Caki2 (cell line): ENCODE measurements at regions not wholly inside any gene's neighbourhood (a gene's known extent, or its start where the extent isn't known, plus 50 kb on each side); places are given as distances from the start of the nearest gene placed in this dataset.

Experiments
- DNase-seq: peaks from one replicate; pipeline ENCODE4 v3.0.0-alpha.2; 2015; ENCODE audit warnings: low read depth
- in situ Hi-C: cut with HindIII; loops from 2 replicates; pipeline ENCODE4 v1.10.0; 2016; ENCODE audit warnings: low sequenced_read_pairs, low pct_unique_long_range_greater_than_20kb, mixed read lengths

GRCh38 chr14:103247169-103247606 is 86.8 kb upstream of the EIF5 start:
- in situ Hi-C loops, result no loop called here

GRCh38 chr14:103250181-103250580 is 83.9 kb upstream of the EIF5 start:
- DNase-seq, result no peak
- in situ Hi-C loops, result no loop called here

More at GRCh38 chr14:103247169-103247606, 86.8 kb upstream of the EIF5 start:
- no peak for DNase-seq

GRCh38 chr14:103250874-103251273 is 83.2 kb upstream of the EIF5 start:
- in situ Hi-C loops, result no loop called here
- no peak for DNase-seq

- in situ Hi-C loops, result no loop called here
- no peak for DNase-seq
These were observed 78.5 kb upstream of the EIF5 start for GRCh38 chr14:103255555-103255954.

- in situ Hi-C loops, result no loop called here
- DNase-seq, result no peak
These were observed 77.6 kb upstream of the EIF5 start for GRCh38 chr14:103256406-103256805.

- peak; percentile 32 for DNase-seq
- in situ Hi-C loops, result no loop called here
These were observed 76.7 kb upstream of the EIF5 start for GRCh38 chr14:103257211-103257962.

- in situ Hi-C loops, result no loop called here
- no peak for DNase-seq
These were observed 75.8 kb upstream of the EIF5 start for GRCh38 chr14:103258211-103258610.

GRCh38 chr14:103259184-103259583 is 74.9 kb upstream of the EIF5 start:
- DNase-seq, result no peak
- in situ Hi-C loops, result no loop called here

- peak; percentile 57 for DNase-seq
- in situ Hi-C loops, result no loop called here
These were observed 74.0 kb upstream of the EIF5 start for GRCh38 chr14:103259801-103260628.

GRCh38 chr14:103260629-103261124 is 73.4 kb upstream of the EIF5 start:
- peak; percentile 66 for DNase-seq
- in situ Hi-C loops, result no loop called here

- in situ Hi-C loops, result no loop called here
- no peak for DNase-seq
These were observed 66.7 kb upstream of the EIF5 start for GRCh38 chr14:103267226-103267910.

GRCh38 chr14:103271189-103271588 is 62.8 kb upstream of the EIF5 start:
- in situ Hi-C loops, result no loop called here
- DNase-seq, result no peak

GRCh38 chr14:103273145-103273744 is 60.8 kb upstream of the EIF5 start:
- in situ Hi-C loops, result no loop called here
- DNase-seq, result no peak

GRCh38 chr14:103273745-103274615 is 60.1 kb upstream of the EIF5 start:
- DNase-seq, result no peak
- in situ Hi-C loops, result no loop called here

GRCh38 chr14:103275000-103275399 is 59.0 kb upstream of the EIF5 start:
- no peak for DNase-seq
- in situ Hi-C loops, result no loop called here

- DNase-seq, result no peak
- in situ Hi-C loops, result no loop called here
These were observed 56.1 kb upstream of the EIF5 start for GRCh38 chr14:103277931-103278330.

GRCh38 chr14:103279142-103280025 is 54.7 kb upstream of the EIF5 start:
- no peak for DNase-seq
- in situ Hi-C loops, result no loop called here
